Activated CD8-positive, alpha-beta memory T cell treated with anti-CD3 and anti-CD28 coated beads, Interleukin-2, amount 10 ng/mL, durations not matched to agents 7 days and 5 days (primary cell): ENCODE measurements at regions not wholly inside any gene's neighbourhood (a gene's known extent, or its start where the extent isn't known, plus 50 kb on each side); places are given as distances from the start of the nearest gene placed in this dataset.
"Not testable (repeated sequence)": the region's sequence is repeated elsewhere in the genome, so short reads cannot be mapped to it uniquely, and the experiment has no call there.

Experiments used
- ATAC-seq: fragments of 150-1000 bp; cut with Tn5 transposase; one replicate; pipeline ENCODE4 v1.10.0; 2021; ENCODE audit warnings: moderate library complexity
- CTCF ChIA-PET: fragments of 350-600 bp; sonication (Branson Sonifier 250); formaldehyde crosslinking; loops from one replicate; lab custom pipeline; 2021; ENCODE audit warnings: antibody characterized with exemption; lab: Charles Lee
- DNase-seq: peaks from one replicate; pipeline ENCODE4 v3.0.0-alpha.2; 2020
- H3K27ac Mint-ChIP-seq: one replicate; pipeline ENCODE4 v1.8.0; 2021; ENCODE audit warnings: mild to moderate bottlenecking, mixed read lengths
- H3K27me3 Mint-ChIP-seq: one replicate; pipeline ENCODE4 v1.8.0; 2021; ENCODE audit warnings: mixed read lengths
- H3K36me3 Mint-ChIP-seq: one replicate; pipeline ENCODE4 v1.8.0; 2021; ENCODE audit warnings: mild to moderate bottlenecking, mixed read lengths
- H3K4me1 Mint-ChIP-seq: one replicate; pipeline ENCODE4 v1.8.0; 2021; ENCODE audit warnings: mixed read lengths
- H3K4me3 Mint-ChIP-seq: one replicate; pipeline ENCODE4 v1.8.0; 2021; ENCODE audit warnings: mild to moderate bottlenecking, moderate library complexity, mixed read lengths
- H3K9me3 Mint-ChIP-seq: one replicate; pipeline ENCODE4 v1.8.0; 2022; ENCODE audit warnings: low read depth, mixed read lengths

GRCh38 chr17:31798205-31798724, 60.8 kb downstream of the COPRS start:
- CTCF ChIA-PET, result interaction anchor here (0.8 kb wide), 1 partner anchor 211 kb away, joined by 3 read pairs; no protein-coding TSS in a partner anchor
- Mint-ChIP-seq H3K27ac (no peak overlapping the region), H3K4me1 (no peaks in the 10 kb centered on the region), H3K9me3 (no peaks in the 10 kb centered on the region), H3K27me3 (peaks cover 2% of the 10 kb centered on the region), H3K36me3 (no peaks in the 10 kb centered on the region), H3K4me3 (no peak overlapping the region)
- ATAC-seq, result no peak
- no peak for DNase-seq

- ATAC-seq, result not testable (repeated sequence)
These were observed 63.1 kb downstream of the COPRS start for GRCh38 chr17:31795941-31796340.

GRCh38 chr17:31794111-31794510, 64.9 kb downstream of the COPRS start:
- ATAC-seq (no peak), DNase-seq (no peak)
- peaks cover 4% of the 10 kb centered on the region for H3K4me1 Mint-ChIP-seq
- H3K27me3 Mint-ChIP-seq, result peaks cover 11% of the 10 kb centered on the region
- no peaks in the 10 kb centered on the region for H3K9me3 Mint-ChIP-seq
- H3K27ac Mint-ChIP-seq, result no peak overlapping the region
- CTCF ChIA-PET, result no interaction called here
- H3K36me3 Mint-ChIP-seq, result no peaks in the 10 kb centered on the region
- no peak overlapping the region for H3K4me3 Mint-ChIP-seq

More at GRCh38 chr17:31795941-31796340, 63.1 kb downstream of the COPRS start:
- H3K36me3 Mint-ChIP-seq, H3K27ac Mint-ChIP-seq, DNase-seq, H3K4me1 Mint-ChIP-seq, H3K9me3 Mint-ChIP-seq, CTCF ChIA-PET, H3K4me3 Mint-ChIP-seq: not testable (repeated sequence)
- peaks cover 10% of the 10 kb centered on the region for H3K27me3 Mint-ChIP-seq

GRCh38 chr17:31793634-31794033, 65.4 kb downstream of the COPRS start:
- DNase-seq, H3K36me3 Mint-ChIP-seq, ATAC-seq, H3K4me1 Mint-ChIP-seq, H3K9me3 Mint-ChIP-seq, CTCF ChIA-PET, H3K4me3 Mint-ChIP-seq, H3K27ac Mint-ChIP-seq: not testable (repeated sequence)
- peaks cover 11% of the 10 kb centered on the region for H3K27me3 Mint-ChIP-seq

GRCh38 chr17:31792007-31792585, 66.9 kb downstream of the COPRS start:
- no peak for DNase-seq
- Mint-ChIP-seq H3K4me1 (peaks cover 4% of the 10 kb centered on the region), H3K27me3 (peaks cover 11% of the 10 kb centered on the region), H3K4me3 (no peak overlapping the region), H3K27ac (no peak overlapping the region), H3K36me3 (no peaks in the 10 kb centered on the region), H3K9me3 (no peaks in the 10 kb centered on the region)
- no peak for ATAC-seq
- CTCF ChIA-PET, result no interaction called here

- no peak for ATAC-seq
These were observed 69.1 kb downstream of the COPRS start for GRCh38 chr17:31789707-31790505.

GRCh38 chr17:31788956-31789355, 70.1 kb downstream of the COPRS start:
- CTCF ChIA-PET, result no interaction called here
- no peak for ATAC-seq
- H3K4me3 Mint-ChIP-seq, result no peak overlapping the region

More at GRCh38 chr17:31789707-31790505, 69.1 kb downstream of the COPRS start:
- H3K27me3 Mint-ChIP-seq, result peaks cover 14% of the 10 kb centered on the region
- CTCF ChIA-PET, result interaction anchor here (1.0 kb wide), 1 partner anchor 17 kb away, joined by 3 read pairs; no protein-coding TSS in a partner anchor
- H3K4me3 Mint-ChIP-seq, result no peak overlapping the region
- DNase-seq, result no peak
- no peaks in the 10 kb centered on the region for H3K36me3 Mint-ChIP-seq
- H3K4me1 Mint-ChIP-seq, result peaks cover 4% of the 10 kb centered on the region
- no peak overlapping the region for H3K27ac Mint-ChIP-seq
- H3K9me3 Mint-ChIP-seq, result no peaks in the 10 kb centered on the region

GRCh38 chr17:31788571-31788946, 70.5 kb downstream of the COPRS start:
- no peaks in the 10 kb centered on the region for H3K36me3 Mint-ChIP-seq
- CTCF ChIA-PET, result no interaction called here

More at GRCh38 chr17:31788956-31789355, 70.1 kb downstream of the COPRS start:
- Mint-ChIP-seq H3K9me3 (no peaks in the 10 kb centered on the region), H3K4me1 (peaks cover 4% of the 10 kb centered on the region), H3K27ac (no peak overlapping the region), H3K27me3 (peaks cover 14% of the 10 kb centered on the region), H3K36me3 (no peaks in the 10 kb centered on the region)
- no peak for DNase-seq

GRCh38 chr17:31787857-31788570, 71.0 kb downstream of the COPRS start:
- Mint-ChIP-seq H3K27ac (no peak overlapping the region), H3K9me3 (no peaks in the 10 kb centered on the region), H3K4me1 (peaks cover 4% of the 10 kb centered on the region), H3K27me3 (peaks cover 22% of the 10 kb centered on the region), H3K36me3 (no peaks in the 10 kb centered on the region), H3K4me3 (no peak overlapping the region)
- CTCF ChIA-PET, result no interaction called here
- DNase-seq (no peak), ATAC-seq (no peak)

More at GRCh38 chr17:31788571-31788946, 70.5 kb downstream of the COPRS start:
- Mint-ChIP-seq H3K27ac (no peak overlapping the region), H3K4me1 (peaks cover 4% of the 10 kb centered on the region), H3K9me3 (no peaks in the 10 kb centered on the region), H3K27me3 (peaks cover 17% of the 10 kb centered on the region), H3K4me3 (no peak overlapping the region)
- no peak for DNase-seq
- ATAC-seq, result no peak

GRCh38 chr17:31786796-31787481, 72.1 kb downstream of the COPRS start:
- Mint-ChIP-seq H3K4me3 (no peak overlapping the region), H3K36me3 (no peaks in the 10 kb centered on the region), H3K9me3 (no peaks in the 10 kb centered on the region), H3K27me3 (peaks cover 24% of the 10 kb centered on the region), H3K27ac (no peak overlapping the region), H3K4me1 (no peaks in the 10 kb centered on the region)
- CTCF ChIA-PET, result no interaction called here
- ATAC-seq, result no peak
- DNase-seq, result no peak

- DNase-seq (no peak), ATAC-seq (no peak)
- no peaks in the 10 kb centered on the region for H3K36me3 Mint-ChIP-seq
- H3K4me1 Mint-ChIP-seq, result no peaks in the 10 kb centered on the region
- peaks cover 45% of the 10 kb centered on the region for H3K27me3 Mint-ChIP-seq
- no peak overlapping the region for H3K4me3 Mint-ChIP-seq
- no peak overlapping the region for H3K27ac Mint-ChIP-seq
- CTCF ChIA-PET, result no interaction called here
- no peaks in the 10 kb centered on the region for H3K9me3 Mint-ChIP-seq
These were observed 78.6 kb downstream of the COPRS start for GRCh38 chr17:31780483-31780882.

GRCh38 chr17:31778523-31778922, 80.5 kb downstream of the COPRS start:
- DNase-seq (no peak), ATAC-seq (no peak)
- H3K27me3 Mint-ChIP-seq, result peaks cover 52% of the 10 kb centered on the region
- no peaks in the 10 kb centered on the region for H3K36me3 Mint-ChIP-seq
- CTCF ChIA-PET, result no interaction called here
- H3K9me3 Mint-ChIP-seq, result no peaks in the 10 kb centered on the region
- H3K27ac Mint-ChIP-seq, result no peak overlapping the region
- no peak overlapping the region for H3K4me3 Mint-ChIP-seq
- no peaks in the 10 kb centered on the region for H3K4me1 Mint-ChIP-seq

- H3K4me3 Mint-ChIP-seq, DNase-seq: not testable (repeated sequence)
These were observed 87.7 kb downstream of the COPRS start for GRCh38 chr17:31771328-31771727.

More at GRCh38 chr17:31771328-31771727, 87.7 kb downstream of the COPRS start:
- H3K4me1 Mint-ChIP-seq, ATAC-seq, H3K27ac Mint-ChIP-seq, H3K36me3 Mint-ChIP-seq, H3K9me3 Mint-ChIP-seq, CTCF ChIA-PET: not testable (repeated sequence)
- H3K27me3 Mint-ChIP-seq, result peaks cover 23% of the 10 kb centered on the region
